Caco-2 (cell line): ENCODE measurements at regions not wholly inside any gene's neighbourhood (a gene's known extent, or its start where the extent isn't known, plus 50 kb on each side); places are given as distances from the start of the nearest gene placed in this dataset.

Experiments used
- BruUV-seq: library from RNA; stranded (reverse); fragments of 400-500 nt; replicated peaks from 2 replicates; lab custom pipeline; 2021; lab: Mats Ljungman, UMichigan
- CTCF ChIA-PET: fragments of 300-600 bp; sonication (Branson Sonifier 250); formaldehyde crosslinking; loops from one replicate; lab custom pipeline; 2022; ENCODE audit warnings: antibody characterized with exemption; lab: Charles Lee
- POLR2A ChIA-PET: fragments of 300-600 bp; sonication (Branson Sonifier 250); formaldehyde crosslinking; loops from one replicate; lab custom pipeline; 2022; ENCODE audit warnings: antibody characterized with exemption; lab: Charles Lee
- DNase-seq, 2 experiments: peaks; one replicate each; pipeline versions ENCODE4 v3.0.0 to v3.0.0-alpha.2; 2020 to 2022
- H3K27me3 ChIP-seq: replicated peaks from 2 replicates; pipeline ENCODE4 v1.6.0; 2011; ENCODE audit warnings: low read length; ENCODE audit not compliant: control insufficient read depth, insufficient read depth
- H3K36me3 ChIP-seq: 2 replicates; pipeline ENCODE4 v1.5.1; 2011; ENCODE audit warnings: low read length; ENCODE audit not compliant: control insufficient read depth, insufficient read depth
- H3K4me1 ChIP-seq: fragments of 250-450 bp; sonication (Bioruptor Pico); 2 replicates; pipeline ENCODE4 v1.5.1; 2020; ENCODE audit warnings: mild to moderate bottlenecking
- H3K4me3 ChIP-seq: 2 replicates; pipeline ENCODE4 v1.5.1; 2011; ENCODE audit warnings: low read depth, mild to moderate bottlenecking, control low read depth, low read length
- H3K9me3 ChIP-seq: fragments of 250-450 bp; sonication (Bioruptor Pico); 2 replicates; pipeline ENCODE4 v1.5.1; 2020; ENCODE audit warnings: mild to moderate bottlenecking, moderate library complexity
- H3K27ac Mint-ChIP-seq: one replicate; pipeline ENCODE4 v1.8.0; 2022; ENCODE audit warnings: mixed read lengths; ENCODE audit not compliant: unreplicated experiment
- H3K27me3 Mint-ChIP-seq: one replicate; pipeline ENCODE4 v1.8.0; 2022; ENCODE audit warnings: mixed read lengths; ENCODE audit not compliant: insufficient read depth, unreplicated experiment
- H3K36me3 Mint-ChIP-seq: one replicate; pipeline ENCODE4 v1.8.0; 2022; ENCODE audit warnings: mild to moderate bottlenecking, mixed read lengths; ENCODE audit not compliant: insufficient read depth, unreplicated experiment
- H3K4me1 Mint-ChIP-seq: one replicate; pipeline ENCODE4 v1.8.0; 2022; ENCODE audit warnings: low read depth, mixed read lengths; ENCODE audit not compliant: unreplicated experiment
- H3K4me3 Mint-ChIP-seq: one replicate; pipeline ENCODE4 v1.8.0; 2022; ENCODE audit warnings: mild to moderate bottlenecking, moderate library complexity, mixed read lengths; ENCODE audit not compliant: unreplicated experiment
- H3K9me3 Mint-ChIP-seq: one replicate; pipeline ENCODE4 v1.8.0; 2022; ENCODE audit warnings: mixed read lengths; ENCODE audit not compliant: unreplicated experiment
- CTCF ChIP-seq, 2 experiments: fragments of 200-600 bp in 1 of 2; IDR thresholded peaks; 1 replicate in 1 of 2; 2 replicates in 1 of 2; pipeline versions ENCODE4 v1.5.1 to v1.8.0; 2011 to 2022; ENCODE audit warnings: antibody characterized with exemption in 1 of 2, control low read depth in 1 of 2, inconsistent platforms in 1 of 2, low read depth in 1 of 2, low read length in 1 of 2, mild to moderate bottlenecking in 1 of 2, moderate library complexity in 1 of 2; ENCODE audit not compliant: insufficient read depth in 1 of 2, severe bottlenecking in 1 of 2, unreplicated experiment in 1 of 2
- intact Hi-C: fragments of 100-400 bp; cut with micrococcal nuclease; formaldehyde crosslinking; loops from one replicate; pipeline ENCODE4 v1.10.0; 2022; ENCODE audit not compliant: unreplicated experiment

- Histone ChIP-seq H3K4me1 (no peaks in the 10 kb centered on the region), H3K27me3 (no peaks in the 10 kb centered on the region), H3K4me3 (no peak overlapping the region), H3K9me3 (no peaks in the 10 kb centered on the region; the same call in 1 of the 2 replicates), H3K36me3 (no peaks in the 10 kb centered on the region)
- Mint-ChIP-seq H3K27me3 (peaks cover 12% of the 10 kb centered on the region), H3K36me3 (no peaks in the 10 kb centered on the region), H3K4me1 (peaks cover 7% of the 10 kb centered on the region), H3K9me3 (no peaks in the 10 kb centered on the region), H3K27ac (no peak overlapping the region), H3K4me3 (no peak overlapping the region)
- no TSS peak for BruUV-seq
- no peak for DNase-seq
- ChIA-PET POLR2A (no interaction called here), CTCF (no interaction called here)
- intact Hi-C loops: no loop called here
- TF ChIP-seq CTCF (IDR thresholded peaks at IDR 0.05; ENCODE audit: insufficient read depth in 1 of 2, low read depth in 1 of 2, low read length in 1 of 2, severe bottlenecking in 1 of 2, unreplicated experiment in 1 of 2): no peak
Measured at GRCh38 chr13:38566519-38566918, 120.4 kb upstream of the FREM2 start.

DNA sequence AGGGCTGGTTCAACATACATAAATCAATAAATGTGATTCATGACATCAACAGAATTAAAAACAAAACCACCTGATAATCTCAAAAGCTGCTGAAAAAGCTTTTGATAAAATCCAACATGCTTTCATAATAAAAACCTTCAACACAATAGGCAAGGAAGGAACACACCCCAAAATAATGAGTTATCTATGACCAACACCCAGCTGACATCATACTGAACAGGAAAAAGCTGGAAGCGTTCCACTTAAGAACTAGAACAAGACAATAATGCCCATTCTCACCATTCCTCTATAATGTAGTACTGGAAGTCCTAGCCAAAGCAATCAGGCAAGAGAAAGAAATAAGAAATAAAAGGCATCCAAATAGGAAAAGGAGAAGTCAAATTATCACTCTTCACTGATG is 116.2 kb upstream of the FREM2 start:
- no peaks in the 10 kb centered on the region for H3K4me1 ChIP-seq
- TF ChIP-seq CTCF (IDR thresholded peaks at IDR 0.05; ENCODE audit: insufficient read depth in 1 of 2, low read depth in 1 of 2, low read length in 1 of 2, severe bottlenecking in 1 of 2, unreplicated experiment in 1 of 2): no peak
- Mint-ChIP-seq H3K36me3 (no peaks in the 10 kb centered on the region), H3K27ac (no peak overlapping the region), H3K4me3 (no peak overlapping the region), H3K9me3 (no peaks in the 10 kb centered on the region), H3K27me3 (peaks cover 12% of the 10 kb centered on the region), H3K4me1 (no peaks in the 10 kb centered on the region)
- no peaks in the 10 kb centered on the region for H3K36me3 ChIP-seq
- no TSS peak for BruUV-seq
- POLR2A ChIA-PET: no interaction called here
- CTCF ChIA-PET: no interaction called here
- intact Hi-C loops: no loop called here
- H3K27me3 ChIP-seq: no peaks in the 10 kb centered on the region
- no peak overlapping the region for H3K4me3 ChIP-seq
- DNase-seq: no peak
- no peaks in the 10 kb centered on the region; the same call in 1 of the 2 replicates for H3K9me3 ChIP-seq

GRCh38 chr13:38575427-38575826 is 111.5 kb upstream of the FREM2 start:
- H3K9me3 Mint-ChIP-seq: no peaks in the 10 kb centered on the region

More at GRCh38 chr13:38575427-38575826, 111.5 kb upstream of the FREM2 start:
- intact Hi-C loops: loop anchor here (5.0 kb wide), 1 partner anchor 297 kb away; no protein-coding TSS in a partner anchor
- Mint-ChIP-seq H3K4me3 (no peak overlapping the region), H3K27me3 (peaks cover 7% of the 10 kb centered on the region), H3K27ac (no peak overlapping the region), H3K36me3 (no peaks in the 10 kb centered on the region), H3K4me1 (peaks cover 6% of the 10 kb centered on the region)
- ChIA-PET CTCF (no interaction called here), POLR2A (no interaction called here)
- Histone ChIP-seq H3K4me3 (no peak overlapping the region), H3K4me1 (no peaks in the 10 kb centered on the region), H3K27me3 (no peaks in the 10 kb centered on the region), H3K9me3 (no peaks in the 10 kb centered on the region; the same call in 1 of the 2 replicates), H3K36me3 (no peaks in the 10 kb centered on the region)
- DNase-seq: no peak
- no TSS peak for BruUV-seq
- TF ChIP-seq CTCF (IDR thresholded peaks at IDR 0.05; ENCODE audit: insufficient read depth in 1 of 2, low read depth in 1 of 2, low read length in 1 of 2, severe bottlenecking in 1 of 2, unreplicated experiment in 1 of 2): no peak
